ENCODE measurements at regions not wholly inside any gene's neighbourhood (a gene's known extent, or its start where the extent isn't known, plus 50 kb on each side); places are given as distances from the start of the nearest gene placed in this dataset.
A peak's percentile ranks its signal among the peaks of the same experiment; 100 is the strongest.

GRCh38 chr21:28633839-28634555 lies 358.7 kb downstream of the LTN1 start:
- no peaks in the 10 kb centered on the region for H3K9me3 Mint-ChIP-seq (ENCODE audit: unreplicated experiment)
- peaks cover 44% of the 10 kb centered on the region for H3K4me1 Mint-ChIP-seq (ENCODE audit: insufficient read depth, unreplicated experiment)
- H3K4me3 Mint-ChIP-seq (ENCODE audit: unreplicated experiment) = no peak overlapping the region
- no peak for TF ChIP-seq CTCF (IDR thresholded peaks at IDR 0.05; ENCODE audit: unreplicated experiment)
- no TSS peak for BruUV-seq (replicated peaks)
- intact Hi-C loops (cut with micrococcal nuclease) = loop anchor here (10.0 kb wide), 3 partner anchors 51 to 1789 kb away; partner anchors contain the start of gene ADAMTS1
- ChIA-PET CTCF (interaction anchor here (0.6 to 4.2 kb wide), 8 partner anchors 11 to 1804 kb away, joined by 3 to 22 read pairs (median 4); no protein-coding TSS in a partner anchor), POLR2A (interaction anchor here (0.6 to 2.9 kb wide), 16 partner anchors 9 to 266 kb away, joined by 3 to 25 read pairs (median 4); no protein-coding TSS in a partner anchor)
- H3K27me3 Mint-ChIP-seq (ENCODE audit: insufficient read depth, unreplicated experiment) = no peaks in the 10 kb centered on the region
- no peaks in the 10 kb centered on the region for H3K36me3 Mint-ChIP-seq (ENCODE audit: insufficient read depth, unreplicated experiment)
- peak; percentile 68 for DNase-seq (ENCODE audit: unreplicated experiment)
- peak overlapping the region; percentile 84 for H3K27ac Mint-ChIP-seq (ENCODE audit: low read depth, unreplicated experiment)

GRCh38 chr21:28632755-28633408 lies 359.8 kb downstream of the LTN1 start:
- DNase-seq (ENCODE audit: unreplicated experiment) = peak; percentile 74
- Mint-ChIP-seq H3K27ac (ENCODE audit: low read depth, unreplicated experiment) (peak overlapping the region; percentile 84), H3K36me3 (ENCODE audit: insufficient read depth, unreplicated experiment) (no peaks in the 10 kb centered on the region), H3K27me3 (ENCODE audit: insufficient read depth, unreplicated experiment) (no peaks in the 10 kb centered on the region), H3K9me3 (ENCODE audit: unreplicated experiment) (no peaks in the 10 kb centered on the region), H3K4me3 (ENCODE audit: unreplicated experiment) (peak overlapping the region; percentile 19), H3K4me1 (ENCODE audit: insufficient read depth, unreplicated experiment) (peaks cover 41% of the 10 kb centered on the region)
- no peak for TF ChIP-seq CTCF (IDR thresholded peaks at IDR 0.05; ENCODE audit: unreplicated experiment)
- intact Hi-C loops (cut with micrococcal nuclease) = loop anchor here (10.0 kb wide), 3 partner anchors 52 to 1788 kb away; partner anchors contain the start of gene ADAMTS1
- ChIA-PET CTCF (interaction anchor here (0.6 to 4.2 kb wide), 7 partner anchors 61 to 1803 kb away, joined by 3 to 22 read pairs (median 4); no protein-coding TSS in a partner anchor), POLR2A (interaction anchor here (0.5 to 2.9 kb wide), 18 partner anchors 8 to 391 kb away, joined by 3 to 25 read pairs (median 4); no protein-coding TSS in a partner anchor)
- no TSS peak for BruUV-seq (replicated peaks)

GRCh38 chr21:28627691-28628090 lies 365.0 kb downstream of the LTN1 start:
- no peak for TF ChIP-seq CTCF (IDR thresholded peaks at IDR 0.05; ENCODE audit: unreplicated experiment)
- Mint-ChIP-seq H3K36me3 (ENCODE audit: insufficient read depth, unreplicated experiment) (no peaks in the 10 kb centered on the region), H3K9me3 (ENCODE audit: unreplicated experiment) (no peaks in the 10 kb centered on the region), H3K27ac (ENCODE audit: low read depth, unreplicated experiment) (no peak overlapping the region), H3K4me1 (ENCODE audit: insufficient read depth, unreplicated experiment) (peaks cover 18% of the 10 kb centered on the region), H3K4me3 (ENCODE audit: unreplicated experiment) (no peak overlapping the region), H3K27me3 (ENCODE audit: insufficient read depth, unreplicated experiment) (no peaks in the 10 kb centered on the region)
- CTCF ChIA-PET = no interaction called here
- POLR2A ChIA-PET = interaction anchor here (0.6 kb wide), 1 partner anchor 10 kb away, joined by 3 read pairs; no protein-coding TSS in a partner anchor
- intact Hi-C loops (cut with micrococcal nuclease) = no loop called here
- BruUV-seq (replicated peaks) = no TSS peak
- DNase-seq (ENCODE audit: unreplicated experiment) = no peak

GRCh38 chr21:28627261-28627660 lies 365.4 kb downstream of the LTN1 start:
- intact Hi-C loops (cut with micrococcal nuclease) = no loop called here
- H3K9me3 Mint-ChIP-seq (ENCODE audit: unreplicated experiment) = no peaks in the 10 kb centered on the region
- ChIA-PET POLR2A (no interaction called here), CTCF (no interaction called here)
- DNase-seq (ENCODE audit: unreplicated experiment) = no peak
- no peaks in the 10 kb centered on the region for H3K27me3 Mint-ChIP-seq (ENCODE audit: insufficient read depth, unreplicated experiment)
- no peaks in the 10 kb centered on the region for H3K36me3 Mint-ChIP-seq (ENCODE audit: insufficient read depth, unreplicated experiment)
- TF ChIP-seq CTCF (IDR thresholded peaks at IDR 0.05; ENCODE audit: unreplicated experiment) = no peak
- BruUV-seq (replicated peaks) = no TSS peak
- H3K27ac Mint-ChIP-seq (ENCODE audit: low read depth, unreplicated experiment) = no peak overlapping the region
- H3K4me1 Mint-ChIP-seq (ENCODE audit: insufficient read depth, unreplicated experiment) = peaks cover 14% of the 10 kb centered on the region
- H3K4me3 Mint-ChIP-seq (ENCODE audit: unreplicated experiment) = no peak overlapping the region

Measured in MCF 10A (cell line).